A549 (cell line): ENCODE measurements at regions not wholly inside any gene's neighbourhood (a gene's known extent, or its start where the extent isn't known, plus 50 kb on each side); places are given as distances from the start of the nearest gene placed in this dataset.

Experiments
- BHLHE40 ChIP-seq: IDR thresholded peaks from 2 replicates; pipeline ENCODE4 v1.6.1; 2012; ENCODE audit warnings: low read depth, low read length, inconsistent platforms
- CTCF ChIP-seq: fragments of >200 bp; sonication (Bioruptor Twin); formaldehyde crosslinking; IDR thresholded peaks from 3 replicates; pipeline ENCODE4 v1.5.1; 2016
- ELK1 ChIP-seq: fragments of 150-350 bp; IDR thresholded peaks from 2 replicates; pipeline ENCODE4 v1.6.1; 2014; ENCODE audit warnings: low read depth, mild to moderate bottlenecking, low read length
- EP300 ChIP-seq, 2 experiments: fragments of >200 bp; sonication (Bioruptor Twin); formaldehyde crosslinking; IDR thresholded peaks; 2 replicates in 1 of 2; 3 replicates in 1 of 2; pipeline ENCODE4 v1.6.1; 2016 to 2017
- FOSL2 ChIP-seq, 2 experiments: fragments of 450-650 bp in 1 of 2; fragments of >200 bp in 1 of 2; sonication (Bioruptor Twin) in 1 of 2; formaldehyde crosslinking; IDR thresholded peaks; 2 replicates each; pipeline versions ENCODE4 v1.5.0 to v1.6.1; 2016 to 2020; ENCODE audit warnings: mild to moderate bottlenecking in 1 of 2, moderate library complexity in 1 of 2
- HMGXB4 ChIP-seq: fragments of 250-450 bp; sonication (Bioruptor Pico); IDR thresholded peaks from 2 replicates; pipeline ENCODE4 v1.5.0; 2021; ENCODE audit warnings: mild to moderate bottlenecking, moderate library complexity, borderline replicate concordance
- JUNB ChIP-seq: fragments of >200 bp; sonication (Bioruptor Twin); formaldehyde crosslinking; IDR thresholded peaks from 2 replicates; pipeline ENCODE4 v1.6.1; 2016
- KDM1A ChIP-seq: fragments of 200-600 bp; sonication (generic); IDR thresholded peaks from 2 replicates; pipeline ENCODE4 v1.6.1; 2016; ENCODE audit warnings: low read depth, mild to moderate bottlenecking
- KDM5A ChIP-seq: fragments of 200-600 bp; sonication (generic); IDR thresholded peaks from 2 replicates; pipeline ENCODE4 v1.6.1; 2016; ENCODE audit warnings: antibody characterized with exemption, mild to moderate bottlenecking
- REST ChIP-seq: fragments of 200-600 bp; sonication (generic); IDR thresholded peaks from 2 replicates; pipeline ENCODE4 v1.6.1; 2016; ENCODE audit warnings: antibody characterized with exemption, mild to moderate bottlenecking, moderate library complexity
- RNF2 ChIP-seq: fragments of 200-600 bp; sonication (generic); IDR thresholded peaks from 2 replicates; pipeline ENCODE4 v1.6.1; 2016; ENCODE audit warnings: low read depth, mild to moderate bottlenecking, antibody characterized with exemption, moderate library complexity, borderline replicate concordance
- SMC3 ChIP-seq: fragments of >200 bp; sonication (Bioruptor Twin); formaldehyde crosslinking; IDR thresholded peaks from 3 replicates; pipeline ENCODE4 v1.6.1; 2018; ENCODE audit warnings: inconsistent platforms

DNA sequence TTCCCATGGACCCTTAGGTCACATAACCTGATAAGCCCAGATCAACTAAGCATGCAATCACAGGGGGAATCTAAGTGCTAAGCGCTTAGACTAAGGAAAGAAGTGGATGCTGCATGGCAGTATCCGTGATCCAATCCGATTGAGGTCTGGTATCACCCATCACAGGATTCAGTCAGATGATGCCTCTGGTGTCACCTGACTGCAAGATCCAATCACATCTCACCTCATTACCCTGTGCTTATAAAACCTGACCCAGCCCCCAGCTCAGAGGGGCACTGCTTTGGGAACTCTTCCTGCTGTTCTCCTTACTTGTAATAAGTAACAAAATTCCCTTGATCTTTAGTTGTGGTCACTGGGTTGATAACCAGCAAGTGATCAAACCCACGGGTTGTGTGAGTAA lies 84.7 kb upstream of the TMEM168 start:
- TF ChIP-seq CTCF: no peak
- TF ChIP-seq ELK1: no peak
- no peak for TF ChIP-seq BHLHE40
- no peak for TF ChIP-seq SMC3
- TF ChIP-seq RNF2: no peak
- TF ChIP-seq KDM1A: no peak
- TF ChIP-seq KDM5A: no peak
- no peak for TF ChIP-seq FOSL2 (IDR thresholded peaks at IDR 0.05)
- no peak for TF ChIP-seq FOSL2 (CRISPR knock-in tag; IDR thresholded peaks at IDR 0.05)
- no peak for TF ChIP-seq JUNB
- TF ChIP-seq HMGXB4 (CRISPR knock-in tag): no peak
- no peak for TF ChIP-seq EP300 (IDR thresholded peaks at IDR 0.05)
- no peak for TF ChIP-seq REST
